Inflammatory macrophage treated with lipopolysaccharide for 4 hours (primary cell): ENCODE measurements at regions not wholly inside any gene's neighbourhood (a gene's known extent, or its start where the extent isn't known, plus 50 kb on each side); places are given as distances from the start of the nearest gene placed in this dataset.

Experiments used
- DNase-seq: peaks from one replicate; pipeline ENCODE4 v3.0.0-alpha.2; 2020

DNA sequence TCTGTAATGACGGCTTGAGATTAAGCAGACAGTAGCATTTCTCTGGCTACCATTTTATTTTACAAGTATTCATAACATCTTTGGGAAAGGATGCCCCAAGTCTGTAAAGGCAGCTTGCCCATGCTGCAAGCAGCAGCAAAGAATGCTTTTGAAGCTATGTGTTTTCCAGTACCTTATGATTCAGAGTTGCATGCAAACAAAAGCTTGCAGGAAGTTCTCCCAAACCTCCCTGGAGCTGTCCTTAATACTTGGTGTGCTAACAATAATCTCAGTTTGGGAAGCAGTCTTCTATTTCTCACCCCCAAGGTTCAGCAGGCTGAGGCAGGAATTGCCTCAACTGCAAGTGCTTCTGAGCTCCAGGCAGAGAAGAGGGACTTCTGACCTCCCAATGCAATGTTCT lies 60.8 kb downstream of the CCNA1 start:
- DNase-seq: no peak

DNA sequence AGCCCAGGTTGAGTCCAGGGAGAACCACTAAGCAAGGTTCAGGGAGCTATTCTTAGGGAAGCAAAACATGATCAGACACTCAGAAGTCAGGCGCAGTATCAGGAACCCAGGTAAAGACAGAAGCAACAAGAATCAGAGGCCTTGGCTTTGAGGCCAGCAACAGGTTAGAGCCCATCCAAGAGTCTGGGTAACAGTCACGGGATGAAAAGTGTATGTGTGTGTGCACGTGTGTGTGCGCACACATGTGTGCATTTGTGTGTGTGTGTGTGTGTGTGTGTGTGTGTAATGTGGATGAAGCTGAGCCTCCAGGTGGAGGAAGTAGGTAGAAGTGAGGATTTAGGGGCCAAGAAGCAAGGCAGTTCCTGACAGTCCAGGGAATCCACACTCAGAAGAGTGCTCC lies 63.1 kb downstream of the CCNA1 start:
- DNase-seq: no peak

DNA sequence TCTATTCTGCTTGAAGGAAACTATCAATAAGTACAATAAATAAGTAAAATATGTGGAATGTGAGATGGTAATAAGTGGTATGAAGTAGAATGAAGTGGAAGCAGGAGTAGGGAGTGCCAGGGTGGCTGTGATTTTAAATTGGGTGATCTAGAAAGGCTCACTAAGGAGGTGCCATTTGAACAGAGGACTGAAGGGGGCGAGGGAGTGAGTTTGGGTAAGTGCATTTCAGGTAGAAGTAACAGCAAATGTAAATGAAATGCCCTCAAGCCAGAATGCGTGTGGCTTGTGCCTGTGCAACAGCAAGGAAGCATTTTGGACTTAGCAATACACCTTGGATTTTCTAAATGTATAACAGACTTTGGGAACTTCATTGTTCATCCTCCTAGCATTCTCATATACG lies 77.1 kb downstream of the CCNA1 start:
- DNase-seq: no peak

DNA sequence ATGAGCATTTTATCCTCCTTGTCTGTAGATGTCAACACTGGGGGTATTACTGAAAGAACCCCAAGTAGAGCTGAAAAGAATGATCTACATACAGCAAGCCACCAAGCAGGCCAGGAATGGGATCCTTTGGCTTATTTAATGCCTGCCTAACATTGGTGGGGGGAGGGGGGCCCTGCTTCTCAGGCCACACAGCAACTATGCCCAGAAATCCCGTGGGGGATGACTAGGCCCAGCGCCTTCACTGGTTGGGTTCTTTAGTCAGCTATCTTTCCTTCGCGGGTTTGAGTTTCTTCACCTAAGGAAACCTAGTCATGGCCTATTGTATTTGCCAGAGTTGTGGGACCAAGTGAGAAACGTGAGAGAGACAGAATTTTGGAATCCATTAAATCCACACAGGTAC lies 80.5 kb downstream of the CCNA1 start:
- DNase-seq: no peak

DNA sequence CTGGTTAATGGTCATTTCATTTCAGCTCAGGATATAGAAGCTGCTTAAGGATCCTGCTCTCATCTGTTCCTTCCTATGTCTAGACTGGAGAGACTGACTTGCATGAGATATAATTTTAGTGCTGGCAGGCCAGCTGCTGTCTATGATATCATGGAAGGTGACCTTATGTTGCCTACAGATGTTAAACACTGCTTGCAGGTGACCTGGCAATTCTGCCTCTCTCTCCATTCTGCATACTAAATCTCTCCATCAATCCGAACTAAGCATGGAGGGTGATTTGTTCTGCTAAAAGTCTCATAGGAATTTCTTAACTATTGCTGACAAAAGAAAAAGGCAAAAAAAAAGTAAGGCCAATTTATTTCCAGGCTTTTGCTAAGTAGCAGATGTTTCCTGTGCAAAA lies 81.0 kb downstream of the CCNA1 start:
- no peak for DNase-seq

DNA sequence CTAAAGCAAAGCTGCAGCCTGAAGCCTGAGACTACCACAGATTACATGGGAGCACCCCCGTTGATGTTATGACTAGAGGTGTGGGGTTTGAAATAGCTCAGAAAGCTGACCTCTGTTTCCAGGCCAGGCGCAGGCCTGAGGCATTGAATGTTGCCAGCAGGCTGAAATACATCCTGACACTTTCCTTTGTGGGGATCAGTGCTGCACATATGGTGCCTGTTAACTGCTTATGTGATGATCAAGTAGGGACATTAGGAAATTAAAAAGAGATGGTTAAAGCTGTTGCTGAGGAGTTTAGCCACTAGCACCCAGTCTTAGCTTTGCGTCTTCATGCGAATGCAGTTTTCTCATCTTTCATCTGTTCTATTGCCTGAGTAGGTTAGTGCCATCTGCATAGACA lies 83.2 kb downstream of the CCNA1 start:
- DNase-seq: no peak

DNA sequence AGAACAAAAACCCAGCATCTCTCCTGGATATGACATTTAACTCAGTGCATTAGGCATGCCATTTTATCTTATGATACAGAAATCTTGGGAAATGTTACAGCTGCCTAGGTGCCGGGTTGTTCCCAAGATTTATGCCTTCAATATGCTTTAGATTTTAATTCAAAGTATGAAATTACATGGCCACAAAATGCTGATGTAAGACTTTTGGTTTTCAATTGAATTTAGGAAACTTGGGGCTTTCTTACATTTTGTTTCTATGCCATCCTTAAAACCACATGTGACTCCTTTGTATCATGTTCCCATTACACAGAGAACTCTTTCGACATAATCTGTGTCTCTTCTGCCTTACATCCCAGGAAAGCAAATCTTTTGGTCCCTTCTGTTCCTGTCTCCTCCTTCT lies 83.9 kb downstream of the CCNA1 start:
- no peak for DNase-seq

DNA sequence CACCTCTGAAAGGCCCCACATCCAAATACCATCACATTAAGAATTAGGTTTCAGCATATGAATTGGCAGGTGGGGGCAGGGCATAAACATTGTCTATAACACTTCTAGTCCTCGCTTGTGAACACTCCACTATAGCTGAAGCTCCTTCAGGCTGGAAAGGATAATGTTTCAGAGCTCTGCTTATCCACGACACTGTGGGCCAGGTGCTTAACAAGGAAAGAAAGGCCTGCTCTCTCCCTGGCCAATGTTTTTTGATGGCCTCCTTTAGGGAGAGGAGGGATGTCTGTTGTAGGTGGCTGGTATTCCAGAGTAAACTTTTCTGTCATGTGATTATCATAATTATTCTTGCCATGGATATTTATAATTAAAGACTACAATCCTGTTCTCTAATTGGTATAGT lies 86.4 kb downstream of the CCNA1 start:
- DNase-seq: no peak

DNA sequence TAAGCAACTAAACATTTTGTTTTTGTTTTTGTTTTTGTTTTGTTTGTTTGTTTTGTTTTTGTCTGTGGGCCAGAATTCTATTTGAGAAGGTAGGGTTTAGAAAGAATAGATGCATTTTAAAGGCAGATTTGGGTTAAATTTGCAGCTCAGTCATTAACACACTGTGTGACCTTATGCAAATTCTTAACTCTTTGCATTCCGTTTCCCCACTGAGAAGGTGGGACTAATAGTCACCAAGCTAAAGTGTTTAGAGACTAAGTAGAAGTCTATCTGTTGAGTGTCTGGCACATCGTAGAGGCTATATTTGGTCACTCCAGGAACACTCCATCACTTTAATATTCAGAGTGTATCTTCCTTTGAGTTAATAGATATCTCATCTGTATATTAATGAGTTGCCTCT lies 87.1 kb downstream of the CCNA1 start:
- DNase-seq: no peak

DNA sequence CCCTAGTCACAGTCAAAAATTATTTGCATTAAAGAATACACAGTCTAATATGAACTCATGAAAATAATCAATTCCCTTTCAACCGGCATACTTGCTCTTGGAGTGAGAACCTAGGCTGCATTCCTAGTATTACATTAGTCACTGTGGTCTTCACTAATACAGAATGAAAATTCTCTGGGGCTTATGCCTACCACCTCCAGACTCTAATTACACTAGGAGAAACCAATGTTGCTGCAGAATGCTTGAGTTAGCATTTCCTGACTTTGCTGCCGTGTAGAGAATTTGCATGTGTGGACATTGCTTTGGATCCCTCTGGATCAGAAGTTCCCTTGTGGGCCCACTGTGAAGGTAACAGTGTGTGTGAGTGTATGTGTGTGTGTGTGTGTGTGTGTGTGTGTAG lies 87.8 kb downstream of the CCNA1 start:
- no peak for DNase-seq

DNA sequence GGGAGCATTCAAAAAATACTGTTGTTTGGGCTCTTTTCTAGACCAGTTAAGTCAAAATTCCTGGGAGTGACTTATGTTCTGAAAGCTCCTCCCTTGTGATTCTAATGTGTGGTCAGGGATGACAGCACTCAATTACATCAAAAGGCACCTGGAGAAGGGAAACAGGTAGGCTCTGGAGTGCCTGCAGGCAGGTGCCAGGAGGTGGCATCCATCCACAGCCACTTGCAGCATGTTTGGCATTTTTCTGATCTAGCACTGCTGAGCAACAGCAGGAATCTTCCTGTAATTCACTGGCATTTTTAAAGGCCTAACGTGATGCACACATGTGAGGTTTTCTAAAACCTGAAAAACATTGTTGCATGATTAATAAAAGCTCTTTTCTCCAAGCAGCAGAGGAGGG lies 94.6 kb downstream of the CCNA1 start:
- DNase-seq: no peak

DNA sequence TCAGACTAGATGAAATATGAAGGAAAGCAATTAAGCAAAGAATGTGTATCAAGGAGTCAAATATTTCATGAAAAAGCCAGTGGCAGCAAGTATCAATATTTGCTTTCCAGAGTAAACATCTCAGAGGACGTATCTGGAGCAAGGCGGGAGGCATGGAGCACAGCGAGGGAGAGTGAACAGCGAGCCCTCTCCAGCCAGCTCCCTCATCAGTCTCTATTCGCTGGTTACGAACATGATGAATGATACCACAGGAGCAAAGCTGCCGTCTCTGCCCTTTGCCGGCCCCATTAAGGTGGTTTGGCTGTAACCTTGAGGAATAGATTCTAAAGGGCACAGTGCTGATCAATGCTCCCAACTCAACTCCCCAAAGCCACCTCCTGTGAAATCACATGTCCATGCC lies 95.8 kb downstream of the CCNA1 start:
- DNase-seq: no peak

DNA sequence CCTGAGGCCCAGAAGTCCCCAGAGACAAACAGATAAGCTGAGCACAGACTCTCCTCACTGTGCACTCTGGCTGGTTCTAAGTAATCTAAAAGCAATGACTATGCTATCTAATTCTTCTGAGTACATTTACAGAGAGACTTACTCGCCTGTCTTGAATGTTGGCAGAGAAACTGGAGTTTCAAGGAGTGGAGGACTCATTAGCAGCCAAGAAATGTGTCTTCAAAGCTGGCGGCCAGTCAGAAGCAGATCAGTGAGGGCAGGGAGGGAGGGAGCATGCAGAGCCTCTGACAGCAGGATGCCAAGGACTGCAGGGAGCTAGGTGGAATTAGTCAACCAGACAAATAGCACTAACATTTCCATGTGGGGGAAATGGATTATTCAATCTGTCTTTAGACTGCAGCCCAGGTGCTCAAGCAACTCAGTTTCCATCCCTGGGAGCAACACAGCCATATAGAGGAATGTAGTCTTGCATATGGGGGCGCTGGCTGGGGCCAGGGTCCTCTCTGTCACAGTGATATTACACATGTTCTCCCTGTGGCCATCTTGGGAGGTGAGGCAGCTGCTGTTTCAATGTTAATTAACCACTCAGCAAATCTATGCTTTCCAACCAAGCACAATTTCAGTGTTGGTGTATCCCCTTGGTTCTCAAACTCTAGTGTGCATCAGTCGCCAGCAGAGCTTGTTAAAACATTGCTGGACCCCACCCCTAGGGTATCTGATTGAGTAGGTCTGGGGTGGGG lies 97.9 kb downstream of the CCNA1 start:
- no peak for DNase-seq

DNA sequence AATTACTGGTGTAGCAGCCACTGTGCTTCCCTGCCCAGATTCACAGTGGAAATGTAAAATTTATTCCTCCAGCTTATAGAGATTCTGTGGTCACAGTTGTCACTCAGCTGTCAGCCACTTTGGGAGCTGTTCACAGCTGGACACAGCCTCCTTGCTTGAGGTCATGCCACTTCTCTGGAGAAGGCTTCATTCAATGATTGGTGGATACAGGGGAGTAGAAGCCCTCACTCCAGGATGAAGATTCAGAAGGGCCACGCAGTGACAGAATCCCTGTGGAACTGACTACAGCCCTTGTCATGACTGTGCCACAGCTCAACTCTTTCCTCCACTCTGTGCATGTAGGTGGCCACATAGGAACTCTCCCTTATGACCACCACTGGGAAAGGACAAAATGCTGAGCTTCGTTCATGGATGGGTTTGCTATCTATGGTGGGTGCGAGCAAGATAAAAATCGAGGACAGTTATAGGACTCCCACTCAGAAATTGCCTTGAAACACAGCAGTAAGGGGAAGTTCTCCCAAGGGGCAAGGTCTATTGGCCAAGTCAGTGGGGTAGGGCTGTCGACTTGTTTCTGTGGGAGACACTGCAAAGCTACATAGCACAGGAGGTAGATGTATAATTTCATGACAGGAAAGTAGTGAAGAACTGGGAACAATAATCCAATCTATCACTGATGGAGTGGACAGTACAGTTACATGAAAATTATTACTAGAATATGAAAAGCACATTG lies 98.7 kb downstream of the CCNA1 start:
- DNase-seq: no peak

DNA sequence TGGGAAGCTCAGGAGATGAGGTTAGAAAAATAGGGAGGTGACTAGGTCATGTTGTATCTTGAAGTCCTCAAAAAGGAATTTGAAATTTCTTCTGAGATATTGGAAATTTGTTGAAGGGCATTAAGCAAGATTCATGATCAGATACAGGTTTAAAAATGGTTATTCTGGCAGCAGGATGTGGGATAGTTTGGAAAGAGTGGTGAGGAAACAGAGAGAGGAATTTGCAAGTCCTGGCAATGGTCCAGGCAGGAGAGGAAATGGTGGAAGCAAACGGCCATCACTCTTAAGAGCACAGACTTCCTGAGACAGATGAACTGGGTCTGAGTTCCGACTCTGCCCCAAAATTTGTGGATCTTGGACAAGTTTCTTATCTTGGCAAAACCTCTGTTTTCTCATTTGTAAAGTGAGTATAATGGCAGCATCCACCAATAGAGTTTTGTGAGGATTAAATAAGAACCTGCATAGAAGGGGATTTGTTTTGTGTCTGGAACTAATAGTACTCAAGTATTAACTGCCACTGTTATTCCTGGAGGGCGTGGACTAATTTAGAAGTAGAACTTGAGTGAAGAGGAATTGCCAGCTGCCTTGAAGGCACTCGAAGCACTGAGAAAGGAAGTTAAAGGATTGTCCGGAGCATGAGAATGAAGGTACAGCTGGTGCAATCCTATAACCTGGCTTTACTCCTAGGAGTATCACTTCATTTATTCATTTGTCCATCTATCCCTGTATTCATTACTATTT lies 99.6 kb downstream of the CCNA1 start:
- DNase-seq: no peak

DNA sequence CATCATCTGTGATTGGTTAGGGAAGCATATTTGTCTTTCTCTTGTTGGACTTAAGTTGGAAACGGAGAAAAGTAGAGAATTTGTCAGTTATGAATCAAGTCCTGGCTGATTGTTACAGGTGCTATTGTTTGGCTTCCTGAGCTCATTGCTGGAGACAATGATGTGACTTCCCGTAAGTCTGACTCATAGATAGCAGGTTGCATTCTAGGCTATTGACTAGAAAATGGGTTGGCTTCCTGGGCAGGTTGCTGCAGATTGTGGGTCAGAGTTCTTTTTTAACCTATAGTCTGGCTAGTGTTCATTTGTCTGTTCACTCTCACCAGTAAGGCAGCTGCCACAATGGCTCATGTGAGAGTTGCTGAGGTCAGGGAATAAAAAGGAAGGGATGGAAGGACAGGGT lies 101.5 kb downstream of the CCNA1 start:
- no peak for DNase-seq

DNA sequence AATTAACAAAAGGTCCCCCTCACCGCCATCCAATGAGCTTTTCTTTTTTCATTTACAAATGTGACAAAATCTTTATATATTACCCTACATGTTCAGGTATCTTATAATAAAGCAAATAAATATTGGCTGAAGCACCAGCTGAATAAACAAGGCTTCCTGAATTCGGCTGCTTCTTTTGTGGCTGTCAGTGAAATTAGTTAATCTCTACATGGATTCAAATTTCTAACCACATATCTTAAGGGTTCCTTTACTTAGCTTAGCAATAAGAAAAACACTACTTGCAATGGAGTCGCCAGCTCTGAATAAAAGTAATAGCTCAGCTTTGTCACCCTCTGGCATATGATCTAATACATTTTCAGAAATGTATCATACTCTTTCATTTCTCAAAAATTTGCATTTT lies 104.3 kb downstream of the CCNA1 start:
- no peak for DNase-seq

DNA sequence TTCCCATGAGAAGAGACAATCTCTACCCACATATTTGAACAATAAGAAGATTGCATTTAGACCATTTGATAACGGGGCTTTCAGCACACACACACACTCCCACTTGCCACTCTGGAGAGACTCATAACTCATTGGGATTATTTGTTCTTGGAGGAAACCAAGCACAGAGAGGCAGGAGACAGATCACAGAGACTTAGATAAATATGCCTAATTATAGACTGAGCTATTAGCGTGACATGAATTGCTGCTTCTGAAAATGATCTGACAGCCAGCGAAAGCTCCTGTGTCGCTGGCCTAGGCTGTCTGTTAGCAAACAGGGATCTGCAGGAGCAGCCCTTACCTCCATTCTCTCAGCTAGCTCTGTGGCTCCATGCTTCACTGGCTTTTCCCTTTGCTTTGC lies 111.4 kb downstream of the CCNA1 start:
- DNase-seq: no peak

DNA sequence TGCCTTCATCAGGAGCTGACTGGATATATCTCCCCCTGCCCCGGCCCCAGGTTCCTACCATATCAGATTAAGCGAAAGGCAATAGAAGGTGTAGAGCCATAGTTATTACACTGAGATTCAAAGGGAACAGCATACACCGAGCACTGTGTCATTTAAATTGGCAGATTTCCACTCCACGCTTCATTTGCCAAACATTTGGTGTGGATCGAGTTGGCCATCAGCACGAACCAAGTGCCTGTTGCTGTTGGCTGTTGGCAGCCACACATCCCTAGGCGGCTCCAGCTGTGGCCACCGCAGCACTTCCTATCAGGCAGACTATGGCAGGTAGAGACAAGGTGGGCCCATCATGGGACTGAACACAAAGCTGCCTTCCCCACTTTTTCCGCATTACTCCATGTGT lies 115.8 kb downstream of the CCNA1 start:
- DNase-seq: no peak

DNA sequence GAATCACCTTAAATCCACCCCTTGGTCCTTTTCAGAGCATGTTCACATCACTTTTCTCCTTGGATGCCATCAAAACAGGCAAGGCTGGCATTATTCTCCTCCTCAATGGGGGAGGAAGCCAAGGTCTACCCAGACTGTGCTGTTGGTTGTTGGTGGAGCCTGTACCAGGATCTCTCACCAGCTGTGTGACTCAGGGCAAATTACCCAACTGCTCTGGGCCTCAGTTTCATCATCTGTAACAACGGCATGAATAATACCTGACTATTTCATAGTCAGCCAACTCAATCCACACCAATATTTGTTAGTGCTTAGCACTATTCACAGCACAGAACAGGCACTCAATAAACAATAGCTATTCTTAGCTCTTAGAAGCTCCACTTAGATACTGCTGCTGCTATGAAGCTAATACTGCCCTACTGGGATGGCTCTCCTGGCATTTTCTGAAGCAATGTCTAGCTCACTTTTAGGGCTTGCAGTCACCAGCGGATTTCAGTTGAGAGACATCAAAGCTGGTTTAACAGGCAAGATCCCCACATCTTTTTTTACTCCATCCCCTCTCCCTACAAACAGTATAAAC lies 116.9 kb downstream of the CCNA1 start:
- no peak for DNase-seq

DNA sequence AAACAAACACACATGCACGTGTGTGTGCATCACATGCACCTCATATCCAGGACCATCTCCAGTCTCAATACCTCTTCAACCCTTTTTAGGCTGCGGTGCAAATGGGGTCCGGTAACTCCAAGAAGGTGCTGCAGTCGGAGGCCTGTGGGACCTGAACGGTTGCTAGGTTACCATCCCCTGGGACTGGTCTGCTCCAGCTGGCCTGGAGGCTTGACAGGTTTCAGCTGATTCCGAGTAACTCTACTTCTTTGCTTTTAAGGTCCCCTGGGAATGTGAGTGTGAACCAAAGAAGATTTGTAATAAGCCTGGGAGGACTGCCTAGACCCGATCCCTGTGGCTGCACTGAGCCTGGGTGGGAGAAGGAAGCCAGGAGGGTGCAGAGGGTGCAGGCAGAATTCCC lies 117.5 kb downstream of the CCNA1 start:
- DNase-seq: no peak

DNA sequence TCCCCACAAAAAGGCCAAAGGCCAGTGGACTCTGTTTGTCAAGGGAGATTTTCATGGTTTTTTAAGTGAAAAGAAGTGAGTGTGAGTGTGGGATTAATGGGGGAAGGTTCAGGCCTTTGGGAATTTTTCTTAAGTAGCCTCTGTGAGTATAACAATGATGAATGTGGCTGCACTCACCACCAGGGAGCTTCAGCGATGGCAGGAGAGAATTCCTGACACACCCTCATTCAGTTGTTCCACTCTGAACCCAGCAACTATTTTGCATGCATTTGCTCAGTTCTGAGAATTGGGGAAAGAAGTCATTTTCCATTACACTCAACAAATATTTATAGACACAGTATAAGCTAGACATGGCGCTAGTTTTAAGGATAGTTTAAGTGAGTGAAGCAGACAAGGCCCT lies 117.9 kb downstream of the CCNA1 start:
- no peak for DNase-seq

DNA sequence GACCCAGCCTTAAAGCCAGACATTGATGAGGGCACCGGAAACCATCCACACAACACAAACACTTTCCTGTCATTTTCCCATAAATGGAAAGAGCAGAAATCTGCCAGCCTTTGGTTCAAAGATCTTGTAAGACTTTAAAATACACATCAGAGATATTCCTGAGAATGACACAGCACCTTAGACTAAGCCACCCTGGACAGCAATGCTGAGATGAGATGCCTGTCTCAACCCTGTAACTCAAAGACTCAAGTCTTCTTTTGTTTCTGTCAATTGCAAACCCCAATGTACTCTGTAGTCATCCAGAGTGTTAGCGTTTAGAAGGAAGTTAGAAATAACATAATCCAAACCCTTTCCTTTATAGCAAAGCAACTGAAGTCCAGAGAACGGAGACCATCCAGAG lies 119.2 kb downstream of the CCNA1 start:
- no peak for DNase-seq

DNA sequence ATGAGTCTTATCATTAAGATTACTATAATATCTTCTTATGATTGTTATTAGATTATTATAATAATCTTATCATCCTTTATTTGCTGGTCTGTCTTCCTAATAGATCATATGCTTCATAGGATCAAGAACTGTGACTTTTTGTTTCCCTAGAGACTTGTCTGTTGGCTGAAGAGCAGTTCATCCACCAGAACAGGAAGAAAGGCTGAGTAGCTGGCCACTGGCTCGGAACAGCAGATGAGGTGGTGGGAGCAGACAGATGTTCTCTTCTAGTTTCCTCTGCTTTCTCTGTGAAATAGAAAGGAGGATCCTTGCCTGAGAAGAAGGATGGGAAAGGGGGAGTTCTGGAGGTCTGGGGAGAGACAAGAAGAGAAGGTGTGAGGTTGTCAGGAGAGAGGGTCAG lies 120.0 kb downstream of the CCNA1 start:
- no peak for DNase-seq
